ENCODE measurements at regions not wholly inside any gene's neighbourhood (a gene's known extent, or its start where the extent isn't known, plus 50 kb on each side); places are given as distances from the start of the nearest gene placed in this dataset.

- Mint-ChIP-seq H3K27ac (peak overlapping the region in 1 of 2 donors; percentile 36), H3K27me3 (peaks cover 17% of the 10 kb centered on the region), H3K4me3 (no peak overlapping the region), H3K9me3 (peaks cover 6 to 8% of the 10 kb centered on the region in 2 donors), H3K4me1 (no peaks in the 10 kb centered on the region)
- DNase-seq (no peak), ATAC-seq (no peak)
These were observed 146.7 kb upstream of the USP15 start for GRCh38 chr12:62113366-62114011.

DNA sequence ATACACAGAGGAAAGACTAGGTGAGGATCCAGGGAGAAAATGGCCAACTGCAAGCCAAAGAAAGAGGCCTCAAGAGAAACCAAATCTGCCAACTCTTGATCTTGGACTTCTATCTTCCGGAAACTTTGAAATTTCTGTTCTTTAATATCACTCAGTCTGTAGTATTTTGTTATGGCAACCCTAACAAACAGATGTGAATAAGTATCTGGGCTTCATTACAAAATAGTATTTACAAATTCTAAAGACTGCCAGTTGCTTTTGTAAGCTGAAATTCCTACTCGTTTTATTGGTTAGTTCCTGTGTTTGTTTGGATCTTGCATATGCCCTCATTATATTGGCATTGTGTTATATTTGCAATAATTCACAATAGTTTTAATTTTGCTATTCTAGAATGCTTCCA lies 143.2 kb upstream of the USP15 start:
- Mint-ChIP-seq H3K4me3 (no peak overlapping the region), H3K27ac (no peak overlapping the region), H3K27me3 (peaks cover 10% of the 10 kb centered on the region), H3K9me3 (peaks cover 0 to under 1% of the 10 kb centered on the region in 2 donors), H3K4me1 (no peaks in the 10 kb centered on the region)
- no peak for ATAC-seq
- DNase-seq: no peak

DNA sequence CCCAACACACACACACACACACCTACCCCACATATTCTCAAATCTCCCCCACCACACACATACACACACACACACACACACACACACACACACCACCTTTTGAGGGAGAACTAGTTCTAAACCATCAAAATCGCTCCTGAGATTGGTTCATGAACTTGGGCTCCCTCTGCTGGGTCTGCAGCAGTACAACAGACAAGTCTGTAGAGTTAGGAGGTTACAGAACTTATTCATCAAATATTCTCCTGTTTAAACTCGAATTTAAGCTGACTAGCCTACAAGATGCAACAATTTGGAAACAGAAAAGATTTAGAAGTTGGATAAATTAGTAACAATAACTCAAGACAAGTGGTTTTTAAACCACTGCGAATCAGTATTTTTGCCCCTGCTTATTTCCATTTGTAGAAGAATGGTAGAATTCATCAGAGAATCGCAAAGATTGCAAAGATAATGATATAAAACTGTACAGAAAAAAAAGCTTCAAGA lies 136.4 kb upstream of the USP15 start:
- Mint-ChIP-seq H3K27ac (no peak overlapping the region), H3K27me3 (no peaks in the 10 kb centered on the region), H3K4me1 (no peaks in the 10 kb centered on the region), H3K9me3 (no peaks in the 10 kb centered on the region), H3K4me3 (no peak overlapping the region)
- DNase-seq (peak; percentile 14 to 24), ATAC-seq (peak; percentile 71)

DNA sequence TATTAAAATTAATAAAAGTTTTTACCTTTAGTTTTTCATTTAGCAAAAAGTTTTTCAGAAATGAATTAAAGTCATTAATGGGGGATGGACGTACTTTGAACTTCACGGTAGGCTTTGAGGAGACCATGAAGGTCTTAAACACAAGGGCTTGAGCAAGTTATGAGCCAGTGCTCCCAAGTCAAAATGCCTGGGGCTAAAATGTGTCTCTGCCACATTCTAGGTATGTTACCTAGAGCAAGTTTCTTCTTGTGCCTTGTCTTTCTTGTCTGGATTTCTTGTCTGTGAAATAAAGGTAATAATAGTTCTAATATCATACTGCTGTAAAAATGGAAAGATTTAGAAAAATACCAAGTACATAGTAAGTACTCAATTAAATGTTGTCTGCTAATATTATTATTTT lies 132.7 kb upstream of the USP15 start:
- Mint-ChIP-seq H3K9me3 (no peaks in the 10 kb centered on the region), H3K27ac (no peak overlapping the region), H3K27me3 (no peaks in the 10 kb centered on the region), H3K4me1 (no peaks in the 10 kb centered on the region), H3K4me3 (no peak overlapping the region)
- ATAC-seq: no peak
- no peak for DNase-seq

- no peak for ATAC-seq
- no peaks in the 10 kb centered on the region for H3K4me1 Mint-ChIP-seq
These were observed 131.8 kb upstream of the USP15 start for GRCh38 chr12:62128175-62128975.

GRCh38 chr12:62129291-62129690 lies 130.9 kb upstream of the USP15 start:
- Mint-ChIP-seq H3K27me3 (no peaks in the 10 kb centered on the region), H3K4me3 (no peak overlapping the region), H3K4me1 (no peaks in the 10 kb centered on the region), H3K9me3 (no peaks in the 10 kb centered on the region), H3K27ac (no peak overlapping the region)
- ATAC-seq: no peak
- DNase-seq: no peak

More at GRCh38 chr12:62128175-62128975, 131.8 kb upstream of the USP15 start:
- Mint-ChIP-seq H3K27me3 (no peaks in the 10 kb centered on the region), H3K4me3 (no peak overlapping the region), H3K9me3 (no peaks in the 10 kb centered on the region), H3K27ac (no peak overlapping the region)
- DNase-seq: no peak

GRCh38 chr12:62130402-62130801 lies 129.8 kb upstream of the USP15 start:
- H3K4me1 Mint-ChIP-seq: no peaks in the 10 kb centered on the region
- H3K27ac Mint-ChIP-seq: no peak overlapping the region
- no peaks in the 10 kb centered on the region for H3K9me3 Mint-ChIP-seq
- ATAC-seq (no peak), DNase-seq (no peak)
- no peaks in the 10 kb centered on the region for H3K27me3 Mint-ChIP-seq
- no peak overlapping the region for H3K4me3 Mint-ChIP-seq

DNA sequence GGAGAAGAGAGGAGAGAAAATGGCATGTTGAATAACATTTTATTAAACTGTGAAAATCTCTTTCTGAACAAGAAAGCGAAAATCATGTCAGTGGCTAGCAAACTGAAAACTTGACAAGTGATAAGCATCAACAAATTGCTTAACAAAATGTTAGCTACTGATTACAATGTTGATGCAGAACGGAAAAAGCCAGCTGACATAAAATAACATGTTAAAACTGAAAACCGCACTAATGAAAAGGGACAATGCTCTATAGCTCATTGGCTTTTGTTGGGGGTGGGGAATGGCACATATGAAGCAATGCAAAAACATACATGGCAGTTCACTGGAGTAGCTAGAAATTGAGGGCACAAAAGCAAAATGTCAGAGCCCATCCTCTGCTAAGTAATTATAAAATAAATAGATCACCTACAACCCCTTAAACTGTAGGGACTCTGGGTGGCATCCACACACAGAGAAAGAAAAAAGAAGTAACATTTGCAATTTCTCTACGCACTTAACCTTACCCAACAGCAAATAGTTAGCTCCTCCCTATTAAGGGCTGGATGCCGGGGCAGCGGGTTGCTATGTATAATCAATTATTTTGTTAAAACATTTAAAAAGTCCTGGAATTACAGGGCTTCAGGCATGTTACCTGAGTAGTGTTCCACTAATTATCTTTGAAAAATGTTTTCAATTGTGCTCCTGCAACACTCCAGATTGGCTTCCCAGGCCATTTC lies 129.2 kb upstream of the USP15 start:
- no peaks in the 10 kb centered on the region for H3K4me1 Mint-ChIP-seq
- H3K27ac Mint-ChIP-seq: no peak overlapping the region
- no peak overlapping the region for H3K4me3 Mint-ChIP-seq
- ATAC-seq (no peak), DNase-seq (no peak)
- no peaks in the 10 kb centered on the region for H3K9me3 Mint-ChIP-seq
- H3K27me3 Mint-ChIP-seq: no peaks in the 10 kb centered on the region

DNA sequence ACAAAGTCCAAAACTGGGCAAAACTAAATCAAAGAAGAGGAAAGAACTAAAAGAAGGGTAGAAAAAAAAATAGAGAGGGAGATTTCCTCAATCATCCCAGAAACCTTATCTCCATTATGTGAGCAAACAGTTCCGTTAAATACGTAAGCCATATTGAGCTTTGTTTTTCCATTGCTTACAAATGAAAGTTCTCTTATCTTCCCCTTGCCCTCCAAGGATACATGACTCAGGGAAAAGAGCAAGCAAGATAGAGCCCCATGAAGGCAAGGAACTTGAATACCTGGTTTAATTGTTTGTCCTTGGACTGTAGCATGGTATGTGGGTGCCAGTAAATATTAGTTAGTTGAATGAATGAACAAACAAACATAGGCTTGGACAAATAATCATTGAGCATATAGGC lies 126.8 kb upstream of the USP15 start:
- H3K27ac Mint-ChIP-seq: no peak overlapping the region

DNA sequence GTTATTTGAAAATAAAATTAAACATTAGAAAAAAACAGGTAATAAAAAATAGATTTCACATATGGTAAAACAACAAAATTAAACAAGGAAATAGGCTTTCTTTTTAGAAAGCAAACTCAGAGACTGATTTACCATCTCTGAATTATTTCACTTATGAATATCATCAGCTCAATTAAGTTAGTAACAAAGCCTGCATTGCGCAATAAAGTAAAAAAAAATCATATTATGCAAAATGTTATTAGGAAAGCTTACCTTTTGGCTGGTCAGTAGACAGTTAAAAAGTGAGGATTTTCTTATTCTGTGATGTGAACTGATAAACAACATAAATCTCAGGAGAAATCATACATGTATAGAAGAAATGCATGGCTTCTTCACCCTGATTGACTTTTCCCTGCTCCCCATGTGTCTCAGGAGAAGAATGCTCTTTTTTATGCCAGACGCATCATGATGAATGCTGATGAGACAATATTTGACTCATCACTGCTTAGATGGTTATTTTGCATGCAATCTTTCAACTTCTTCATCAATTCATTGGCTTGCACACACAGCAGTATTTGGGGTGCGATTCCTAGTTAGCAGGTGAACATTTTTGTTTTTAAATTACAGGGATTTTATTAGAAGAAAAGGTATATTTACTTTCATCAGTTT lies 124.5 kb upstream of the USP15 start:
- no peaks in the 10 kb centered on the region for H3K9me3 Mint-ChIP-seq
- no peak for DNase-seq

More for the DNA sequence above, 126.8 kb upstream of the USP15 start:
- ATAC-seq (no peak), DNase-seq (no peak)
- Mint-ChIP-seq H3K4me3 (no peak overlapping the region), H3K4me1 (no peaks in the 10 kb centered on the region), H3K27me3 (peaks cover 7% of the 10 kb centered on the region), H3K9me3 (no peaks in the 10 kb centered on the region)

DNA sequence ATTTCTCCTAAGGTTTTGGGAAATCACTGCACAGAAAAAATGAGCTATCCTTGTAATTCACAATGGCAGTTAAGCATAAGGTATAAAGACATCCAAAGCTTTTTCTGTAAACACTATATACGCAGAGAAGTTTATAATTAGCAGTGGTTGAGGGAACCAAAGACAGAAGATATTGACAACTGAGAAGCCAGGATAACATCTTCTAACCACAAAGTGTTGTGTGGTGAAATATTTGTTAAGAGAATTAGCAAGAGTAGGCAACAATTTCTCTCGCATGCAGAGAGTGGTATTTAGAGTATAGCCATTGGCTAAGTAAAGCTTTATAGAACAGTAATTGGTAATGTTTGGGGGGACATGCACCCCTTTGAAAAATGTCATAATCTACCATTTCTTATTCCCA lies 123.7 kb upstream of the USP15 start:
- Mint-ChIP-seq H3K9me3 (no peaks in the 10 kb centered on the region), H3K27ac (no peak overlapping the region), H3K27me3 (peaks cover 7% of the 10 kb centered on the region), H3K4me3 (no peak overlapping the region), H3K4me1 (no peaks in the 10 kb centered on the region)
- DNase-seq: no peak
- no peak for ATAC-seq

More for the DNA sequence above, 124.5 kb upstream of the USP15 start:
- ATAC-seq: no peak
- H3K4me3 Mint-ChIP-seq: no peak overlapping the region
- H3K4me1 Mint-ChIP-seq: no peaks in the 10 kb centered on the region
- no peak overlapping the region for H3K27ac Mint-ChIP-seq
- peaks cover 7% of the 10 kb centered on the region for H3K27me3 Mint-ChIP-seq

- H3K27me3 Mint-ChIP-seq: peaks cover 7% of the 10 kb centered on the region
- H3K4me3 Mint-ChIP-seq: no peak overlapping the region
- H3K9me3 Mint-ChIP-seq: no peaks in the 10 kb centered on the region
- H3K27ac Mint-ChIP-seq: no peak overlapping the region
- ATAC-seq (no peak), DNase-seq (no peak)
- H3K4me1 Mint-ChIP-seq: no peaks in the 10 kb centered on the region
These were observed 121.7 kb upstream of the USP15 start for GRCh38 chr12:62138527-62138926.

DNA sequence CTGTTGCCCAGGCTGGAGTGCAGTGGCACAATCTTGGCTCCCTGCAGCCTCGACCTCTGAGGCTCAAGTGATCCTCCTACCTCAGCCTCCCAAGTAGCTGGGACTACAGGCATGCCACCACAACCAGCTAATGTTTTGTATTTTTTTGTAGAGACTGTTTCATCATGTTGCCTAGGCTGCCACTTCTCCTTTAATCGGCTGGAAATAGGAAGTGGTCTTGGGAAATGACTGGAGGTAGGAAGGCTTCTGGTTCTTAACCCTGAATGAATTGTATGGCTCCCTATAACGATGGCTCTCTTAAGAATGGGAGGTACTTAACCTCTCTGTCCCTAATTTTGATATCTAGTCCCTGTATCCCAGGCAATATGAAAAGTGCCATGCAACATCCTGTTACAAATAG lies 113.9 kb upstream of the USP15 start:
- no peak for DNase-seq
- Mint-ChIP-seq H3K27me3 (no peaks in the 10 kb centered on the region), H3K27ac (peak overlapping the region in 1 of 2 donors; percentile 50), H3K4me1 (no peaks in the 10 kb centered on the region), H3K9me3 (no peaks in the 10 kb centered on the region), H3K4me3 (no peak overlapping the region)
- no peak for ATAC-seq

DNA sequence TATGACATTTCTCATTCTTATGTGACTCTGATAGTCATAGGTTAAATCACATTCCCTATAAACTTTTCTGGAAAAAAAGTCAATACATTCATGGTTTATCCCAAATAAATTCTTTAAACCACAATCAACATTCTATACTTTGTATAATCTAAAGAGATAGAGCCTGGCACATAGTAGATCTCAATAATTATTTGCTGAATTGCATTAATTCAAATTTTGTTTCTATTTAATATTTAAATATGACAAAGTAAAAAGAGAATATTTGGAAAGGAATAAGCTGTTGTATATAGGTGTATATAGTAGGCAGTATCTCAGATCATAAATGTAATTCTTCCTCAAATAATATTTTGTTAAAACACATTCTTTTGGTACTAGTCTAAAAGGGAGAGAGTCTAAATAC lies 102.2 kb upstream of the USP15 start:
- Mint-ChIP-seq H3K27me3 (no peaks in the 10 kb centered on the region), H3K4me1 (peaks cover 17% of the 10 kb centered on the region), H3K4me3 (no peak overlapping the region), H3K27ac (no peak overlapping the region), H3K9me3 (peaks cover 7 to 9% of the 10 kb centered on the region in 2 donors)
- DNase-seq (no peak), ATAC-seq (no peak)
